GM12872 (cell line): ENCODE measurements at regions not wholly inside any gene's neighbourhood (a gene's known extent, or its start where the extent isn't known, plus 50 kb on each side); places are given as distances from the start of the nearest gene placed in this dataset.

Source experiments
- CTCF ChIP-seq: IDR thresholded peaks from 3 replicates; pipeline ENCODE4 v1.5.1; 2011; ENCODE audit warnings: low read depth, mild to moderate bottlenecking, low read length, moderate library complexity; ENCODE audit not compliant: insufficient read depth

DNA sequence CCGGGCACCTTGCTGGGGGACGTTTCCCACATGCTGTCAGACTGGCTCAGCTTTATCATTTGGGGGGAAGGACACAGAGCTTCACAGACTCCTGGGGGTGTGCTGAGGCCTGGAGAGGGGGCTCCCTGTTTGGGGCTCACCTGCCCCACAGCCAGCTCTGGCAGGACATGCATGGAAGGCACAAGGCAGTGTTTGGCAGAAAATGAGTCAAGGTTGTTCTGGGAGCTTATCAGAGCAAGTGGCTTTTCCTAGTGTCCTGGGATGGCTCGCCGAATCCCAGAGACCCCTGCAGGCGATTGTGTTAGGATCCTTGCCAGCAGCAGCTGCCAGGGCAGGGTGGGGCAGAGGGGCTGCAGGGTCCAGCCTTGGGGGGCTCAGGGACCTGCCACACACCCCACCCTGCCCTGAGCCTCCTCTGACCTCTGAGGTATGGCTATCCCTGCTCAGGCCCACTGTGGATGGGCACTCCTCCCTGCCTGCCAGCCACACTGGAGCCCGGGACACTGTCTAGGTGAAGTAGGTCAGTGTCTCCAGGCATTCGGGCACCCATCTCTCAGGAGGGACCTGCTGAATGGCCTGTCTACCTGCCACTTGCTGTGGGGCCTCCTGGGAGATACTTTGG lies 1323.0 kb downstream of the BRD1 start:
- TF ChIP-seq CTCF: no peak

GRCh38 chr22:48503876-48504275 lies 1323.8 kb downstream of the BRD1 start:
- no peak for TF ChIP-seq CTCF

DNA sequence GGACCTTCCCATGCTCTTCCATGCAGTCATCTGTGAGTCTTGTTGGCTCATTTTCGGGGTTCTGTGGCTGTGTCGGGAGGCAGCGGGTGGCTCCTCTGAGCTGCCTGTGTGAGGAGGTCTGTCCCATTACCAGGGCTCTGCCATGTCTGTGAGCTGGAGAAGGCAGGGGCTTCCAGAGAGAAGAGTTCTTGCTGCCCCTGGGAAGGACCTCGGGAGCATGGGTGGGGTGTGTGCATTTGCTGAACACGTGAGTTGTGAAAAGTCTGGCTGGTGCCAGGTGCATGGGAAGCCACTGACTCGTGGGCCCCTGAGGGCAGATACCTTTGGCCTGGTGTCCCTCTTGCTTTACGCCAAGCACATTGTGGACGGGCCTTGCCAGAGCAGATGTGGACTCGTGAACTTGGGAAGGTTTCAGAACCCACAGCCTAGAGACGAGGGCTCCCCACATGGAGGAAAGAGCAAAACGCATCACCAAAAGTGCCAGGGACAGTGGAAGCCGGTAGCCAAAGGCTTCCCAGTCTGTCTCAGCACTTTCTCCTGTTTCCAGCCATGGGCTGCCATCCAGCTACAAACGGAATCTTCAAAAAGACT lies 1324.5 kb downstream of the BRD1 start:
- TF ChIP-seq CTCF: no peak

- no peak for TF ChIP-seq CTCF
Observed at GRCh38 chr22:48501231-48501750, 1326.4 kb downstream of the BRD1 start.

- TF ChIP-seq CTCF: no peak
Observed at GRCh38 chr22:48500471-48501230, 1327.0 kb downstream of the BRD1 start.

DNA sequence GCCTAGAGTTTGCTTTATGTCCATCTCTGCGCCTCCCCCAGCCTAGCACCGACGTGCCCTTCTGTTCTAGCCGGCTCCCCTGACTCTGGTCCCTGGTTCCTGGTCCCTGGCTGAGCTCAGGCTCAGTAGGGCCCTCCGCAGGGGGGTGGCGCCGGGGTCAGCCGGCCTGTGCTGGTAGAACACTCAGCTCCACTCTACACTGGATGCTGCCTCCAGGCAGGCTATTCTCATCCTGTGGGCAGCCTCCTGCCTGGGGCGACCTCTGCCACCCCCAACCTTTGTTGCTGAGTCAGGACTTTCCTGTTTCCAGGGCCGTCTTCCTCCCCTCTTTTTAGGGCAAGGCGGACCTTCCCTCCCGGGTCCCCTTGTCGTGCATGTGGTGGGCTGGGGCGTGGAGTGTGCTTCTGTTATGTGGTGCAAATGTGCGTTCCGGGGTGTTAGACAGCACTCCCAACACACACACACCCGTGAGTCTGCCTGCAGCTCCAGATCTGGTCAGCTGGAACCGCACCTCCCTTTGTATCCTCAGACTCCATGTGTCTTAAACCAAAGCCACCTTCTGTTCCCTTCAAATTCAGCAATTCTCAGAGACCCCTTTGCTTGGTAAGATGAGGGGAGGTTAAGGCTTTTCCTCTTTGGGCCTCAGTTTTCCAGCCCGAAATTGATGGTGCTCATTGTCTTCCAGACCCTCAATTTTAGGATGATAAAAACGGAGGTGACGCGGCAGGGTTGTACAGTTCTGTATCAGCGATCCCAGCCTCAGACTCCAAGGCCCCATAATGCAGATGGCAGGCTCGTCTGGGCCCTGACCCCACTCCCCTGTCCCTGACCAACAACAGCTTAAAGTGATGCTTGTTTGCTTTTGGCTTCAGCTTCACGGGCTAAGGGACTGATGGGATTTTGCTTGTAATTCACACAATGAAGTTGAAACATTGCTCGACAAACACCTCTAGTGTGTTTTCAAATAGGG lies 1327.9 kb downstream of the BRD1 start:
- no peak for TF ChIP-seq CTCF
